ENCODE measurements at regions not wholly inside any gene's neighbourhood (a gene's known extent, or its start where the extent isn't known, plus 50 kb on each side); places are given as distances from the start of the nearest gene placed in this dataset.

GRCh38 chr2:133721118-133721517 is 152.9 kb upstream of the NCKAP5 start:
- intact Hi-C loops (cut with micrococcal nuclease): no loop called here
- no peak overlapping the region for H2AFZ ChIP-seq (ENCODE audit: low read depth, low read length, poor library complexity, severe bottlenecking)
- no peak overlapping the region for H3K9ac ChIP-seq (ENCODE audit: low read length)
- BruUV-seq (replicated peaks): no TSS peak
- CTCF ChIA-PET: no interaction called here
- H3K79me2 ChIP-seq (ENCODE audit: insufficient read depth, low read length): no peaks in the 10 kb centered on the region
- TF ChIP-seq EZH2phosphoT487 (IDR thresholded peaks at IDR 0.05; ENCODE audit: borderline replicate concordance): no peak
- no peak for TF ChIP-seq POLR2AphosphoS5 (IDR thresholded peaks at IDR 0.05; ENCODE audit: low read depth, low read length)
- no peak for TF ChIP-seq ZNF274 (IDR thresholded peaks at IDR 0.05; ENCODE audit: low read depth, low read length)
- TF ChIP-seq SP1 (IDR thresholded peaks at IDR 0.05; ENCODE audit: low read depth): no peak
- no peak for TF ChIP-seq SRF (IDR thresholded peaks at IDR 0.05; ENCODE audit: low read depth)
- TF ChIP-seq, protein P1, sequence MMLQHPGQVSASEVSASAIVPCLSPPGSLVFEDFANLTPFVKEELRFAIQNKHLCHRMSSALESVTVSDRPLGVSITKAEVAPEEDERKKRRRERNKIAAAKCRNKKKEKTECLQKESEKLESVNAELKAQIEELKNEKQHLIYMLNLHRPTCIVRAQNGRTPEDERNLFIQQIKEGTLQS (IDR thresholded peaks at IDR 0.05): no peak
- no peak for TF ChIP-seq CTCF (IDR thresholded peaks at IDR 0.05 in 2 of 3, conservative IDR thresholded peaks at IDR 0.05 in 1 of 3; ENCODE audit: borderline replicate concordance in 1 of 3, insufficient read depth in 1 of 3, low read depth in 2 of 3, low read length in 2 of 3)
- TF ChIP-seq ELF1 (IDR thresholded peaks at IDR 0.05; ENCODE audit: borderline replicate concordance, low read depth): no peak
- TF ChIP-seq SIN3A (IDR thresholded peaks at IDR 0.05; ENCODE audit: low read depth): no peak
- TF ChIP-seq EGR1 (IDR thresholded peaks at IDR 0.05; ENCODE audit: low read depth): no peak
- TF ChIP-seq, protein P2, sequence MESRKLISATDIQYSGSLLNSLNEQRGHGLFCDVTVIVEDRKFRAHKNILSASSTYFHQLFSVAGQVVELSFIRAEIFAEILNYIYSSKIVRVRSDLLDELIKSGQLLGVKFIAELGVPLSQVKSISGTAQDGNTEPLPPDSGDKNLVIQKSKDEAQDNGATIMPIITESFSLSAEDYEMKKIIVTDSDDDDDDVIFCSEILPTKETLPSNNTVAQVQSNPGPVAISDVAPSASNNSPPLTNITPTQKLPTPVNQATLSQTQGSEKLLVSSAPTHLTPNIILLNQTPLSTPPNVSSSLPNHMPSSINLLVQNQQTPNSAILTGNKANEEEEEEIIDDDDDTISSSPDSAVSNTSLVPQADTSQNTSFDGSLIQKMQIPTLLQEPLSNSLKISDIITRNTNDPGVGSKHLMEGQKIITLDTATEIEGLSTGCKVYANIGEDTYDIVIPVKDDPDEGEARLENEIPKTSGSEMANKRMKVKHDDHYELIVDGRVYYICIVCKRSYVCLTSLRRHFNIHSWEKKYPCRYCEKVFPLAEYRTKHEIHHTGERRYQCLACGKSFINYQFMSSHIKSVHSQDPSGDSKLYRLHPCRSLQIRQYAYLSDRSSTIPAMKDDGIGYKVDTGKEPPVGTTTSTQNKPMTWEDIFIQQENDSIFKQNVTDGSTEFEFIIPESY (IDR thresholded peaks at IDR 0.05; ENCODE audit: extremely low read depth, insufficient replicate concordance, low read length): no peak
- no peak for TF ChIP-seq CEBPB (IDR thresholded peaks at IDR 0.05; ENCODE audit: low read depth)
- TF ChIP-seq TCF7L2 (IDR thresholded peaks at IDR 0.05; ENCODE audit: borderline replicate concordance, extremely low read depth, insufficient read depth, insufficient read length): no peak
- no peak for TF ChIP-seq POLR2A (IDR thresholded peaks at IDR 0.05; ENCODE audit: borderline replicate concordance, extremely low read depth, insufficient read depth, insufficient read length)
- no peak for TF ChIP-seq JUND (IDR thresholded peaks at IDR 0.05)
- TF ChIP-seq FOSL1 (IDR thresholded peaks at IDR 0.05; ENCODE audit: low read depth): no peak
- no peak for TF ChIP-seq YY1 (IDR thresholded peaks at IDR 0.05; ENCODE audit: extremely low read depth, insufficient replicate concordance, low read depth, low read length)
- TF ChIP-seq RAD21 (IDR thresholded peaks at IDR 0.05; ENCODE audit: low read depth): no peak
- TF ChIP-seq, protein P3, sequence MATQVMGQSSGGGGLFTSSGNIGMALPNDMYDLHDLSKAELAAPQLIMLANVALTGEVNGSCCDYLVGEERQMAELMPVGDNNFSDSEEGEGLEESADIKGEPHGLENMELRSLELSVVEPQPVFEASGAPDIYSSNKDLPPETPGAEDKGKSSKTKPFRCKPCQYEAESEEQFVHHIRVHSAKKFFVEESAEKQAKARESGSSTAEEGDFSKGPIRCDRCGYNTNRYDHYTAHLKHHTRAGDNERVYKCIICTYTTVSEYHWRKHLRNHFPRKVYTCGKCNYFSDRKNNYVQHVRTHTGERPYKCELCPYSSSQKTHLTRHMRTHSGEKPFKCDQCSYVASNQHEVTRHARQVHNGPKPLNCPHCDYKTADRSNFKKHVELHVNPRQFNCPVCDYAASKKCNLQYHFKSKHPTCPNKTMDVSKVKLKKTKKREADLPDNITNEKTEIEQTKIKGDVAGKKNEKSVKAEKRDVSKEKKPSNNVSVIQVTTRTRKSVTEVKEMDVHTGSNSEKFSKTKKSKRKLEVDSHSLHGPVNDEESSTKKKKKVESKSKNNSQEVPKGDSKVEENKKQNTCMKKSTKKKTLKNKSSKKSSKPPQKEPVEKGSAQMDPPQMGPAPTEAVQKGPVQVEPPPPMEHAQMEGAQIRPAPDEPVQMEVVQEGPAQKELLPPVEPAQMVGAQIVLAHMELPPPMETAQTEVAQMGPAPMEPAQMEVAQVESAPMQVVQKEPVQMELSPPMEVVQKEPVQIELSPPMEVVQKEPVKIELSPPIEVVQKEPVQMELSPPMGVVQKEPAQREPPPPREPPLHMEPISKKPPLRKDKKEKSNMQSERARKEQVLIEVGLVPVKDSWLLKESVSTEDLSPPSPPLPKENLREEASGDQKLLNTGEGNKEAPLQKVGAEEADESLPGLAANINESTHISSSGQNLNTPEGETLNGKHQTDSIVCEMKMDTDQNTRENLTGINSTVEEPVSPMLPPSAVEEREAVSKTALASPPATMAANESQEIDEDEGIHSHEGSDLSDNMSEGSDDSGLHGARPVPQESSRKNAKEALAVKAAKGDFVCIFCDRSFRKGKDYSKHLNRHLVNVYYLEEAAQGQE (IDR thresholded peaks at IDR 0.05; ENCODE audit: low read depth): no peak
- TF ChIP-seq EZH2 (IDR thresholded peaks at IDR 0.05): no peak
- no peak overlapping the region for H3K27ac ChIP-seq (ENCODE audit: low read depth, low read length)
- no peaks in the 10 kb centered on the region for H3K9me3 ChIP-seq (ENCODE audit: control insufficient read depth in 1 of 2, insufficient read depth in 1 of 2, low read depth in 1 of 2, low read length in 2 of 2)
- POLR2A ChIA-PET: no interaction called here
- no peak overlapping the region for H3K4me2 ChIP-seq (ENCODE audit: low read length)
- H4K20me1 ChIP-seq (ENCODE audit: insufficient read depth): no peaks in the 10 kb centered on the region
- RAD21 ChIA-PET (ENCODE audit: low non-redundant PET in 1 of 2, low total read pairs in 2 of 2, uncharacterized antibody in 2 of 2, unreplicated experiment in 2 of 2): no interaction called here
- H3K4me1 ChIP-seq (ENCODE audit: control insufficient read depth in 1 of 2, insufficient read depth in 2 of 2, low read length in 2 of 2): no peaks in the 10 kb centered on the region
- ATAC-seq (no peak), DNase-seq (ENCODE audit: low read depth, low spot score) (no peak)
- H3K36me3 ChIP-seq (ENCODE audit: control insufficient read depth in 1 of 2, insufficient read depth in 2 of 2, low read length in 2 of 2): no peaks in the 10 kb centered on the region
- H3K9me2 ChIP-seq (ENCODE audit: insufficient read depth): no peaks in the 10 kb centered on the region
- no peak overlapping the region for H3K4me3 ChIP-seq (replicated peaks in 1 of 2; ENCODE audit: low read depth in 1 of 2, low read length in 2 of 2)
- H3K27me3 ChIP-seq (ENCODE audit: insufficient read depth, low read length): no peaks in the 10 kb centered on the region
